ENCODE measurements at regions not wholly inside any gene's neighbourhood (a gene's known extent, or its start where the extent isn't known, plus 50 kb on each side); places are given as distances from the start of the nearest gene placed in this dataset.

DNA sequence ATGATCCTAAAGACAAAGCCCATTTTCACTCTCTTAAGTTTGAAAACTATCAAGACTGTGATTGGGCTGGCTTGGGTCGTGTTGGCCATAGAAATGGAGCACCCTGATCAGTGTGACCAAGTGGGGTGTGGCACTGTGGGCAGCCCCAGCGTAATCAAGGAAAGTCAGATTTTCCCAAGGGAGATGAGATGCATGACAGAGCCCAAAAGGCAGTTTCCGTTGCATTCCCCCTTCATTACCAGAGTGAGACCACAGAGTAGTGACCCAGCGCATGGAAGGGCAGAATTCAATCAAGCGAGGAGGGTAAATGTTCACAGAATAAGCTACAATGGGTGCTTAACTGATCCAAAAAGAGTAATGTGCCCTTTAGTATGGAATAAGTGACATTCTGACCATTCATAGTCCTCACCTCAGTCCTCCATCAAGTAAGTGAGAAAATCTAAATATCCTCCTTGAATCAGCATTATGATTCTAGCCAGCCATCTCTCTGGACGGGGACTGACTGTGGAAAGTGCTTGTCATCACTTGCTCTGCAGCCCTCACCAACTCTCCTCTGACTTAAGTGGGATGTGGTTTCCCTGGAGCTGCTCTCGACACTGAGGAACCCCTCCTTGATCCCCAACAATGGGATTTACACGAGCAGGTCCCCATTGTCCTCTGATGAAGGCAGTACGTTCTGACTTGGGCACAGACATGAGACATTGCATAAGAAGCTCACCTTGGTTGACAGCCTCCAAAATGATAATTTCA, 430.5 kb downstream of the OCA2 start:
- no peak overlapping the region for H3K4me3 Mint-ChIP-seq
- H3K9me3 Mint-ChIP-seq, result peaks cover 32% of the 10 kb centered on the region
- intact Hi-C loops (cut with micrococcal nuclease), result no loop called here

DNA sequence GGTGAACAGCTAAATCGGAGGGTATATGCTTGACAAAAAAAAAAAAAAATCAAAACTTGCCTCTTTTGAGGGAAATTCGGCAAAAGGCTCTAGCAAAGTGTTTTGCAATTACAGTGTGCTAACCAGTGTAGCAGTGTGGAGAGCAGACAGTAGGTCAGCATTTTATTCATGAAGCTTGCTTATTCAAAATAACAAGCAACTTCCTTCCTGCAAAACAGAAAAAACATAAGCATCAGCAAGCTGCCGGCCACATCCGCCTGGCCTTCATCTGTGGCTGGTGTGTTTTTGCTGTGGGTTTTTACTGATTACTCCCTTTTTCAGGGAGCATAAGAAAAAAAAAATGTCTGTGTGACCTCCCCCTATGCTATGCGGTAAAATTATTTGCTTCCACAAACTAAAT, 434.1 kb downstream of the OCA2 start:
- intact Hi-C loops (cut with micrococcal nuclease), result no loop called here
- H3K36me3 Mint-ChIP-seq (ENCODE audit: low read depth), result no peaks in the 10 kb centered on the region
- DNase-seq (ENCODE audit: low spot score), result no peak
- H3K27ac Mint-ChIP-seq, result no peak overlapping the region
- no peak overlapping the region for H3K4me3 Mint-ChIP-seq
- peaks cover 8% of the 10 kb centered on the region for H3K9me3 Mint-ChIP-seq
- H3K27me3 Mint-ChIP-seq (ENCODE audit: insufficient read depth), result no peaks in the 10 kb centered on the region
- H3K4me1 Mint-ChIP-seq (ENCODE audit: low read depth), result no peaks in the 10 kb centered on the region

More for the DNA sequence above, 430.5 kb downstream of the OCA2 start:
- Mint-ChIP-seq H3K27ac (no peak overlapping the region), H3K36me3 (ENCODE audit: low read depth) (no peaks in the 10 kb centered on the region), H3K4me1 (ENCODE audit: low read depth) (no peaks in the 10 kb centered on the region), H3K27me3 (ENCODE audit: insufficient read depth) (no peaks in the 10 kb centered on the region)
- no peak for DNase-seq (ENCODE audit: low spot score)

DNA sequence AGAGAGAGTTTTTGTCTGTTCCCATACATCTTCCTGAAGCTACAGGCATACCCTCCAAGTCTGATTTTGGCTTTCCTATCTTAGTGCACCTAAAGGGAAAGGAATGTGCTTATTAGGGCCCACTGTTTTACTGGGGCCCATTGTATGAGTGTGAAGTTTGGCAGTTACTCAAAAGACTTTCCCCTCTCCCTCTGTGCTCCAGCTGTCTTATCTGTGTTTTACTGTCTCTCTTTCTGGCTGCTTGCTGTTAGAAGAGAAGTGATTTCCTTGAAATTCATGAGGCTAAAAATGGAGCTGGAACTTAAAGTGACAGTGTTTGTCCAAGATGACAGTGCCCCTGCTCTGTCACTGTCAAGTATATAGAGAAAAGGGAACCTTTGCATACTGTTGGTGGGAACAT, 436.2 kb downstream of the OCA2 start:
- intact Hi-C loops (cut with micrococcal nuclease), result no loop called here
- Mint-ChIP-seq H3K4me1 (ENCODE audit: low read depth) (no peaks in the 10 kb centered on the region), H3K9me3 (peaks cover 11% of the 10 kb centered on the region), H3K27me3 (ENCODE audit: insufficient read depth) (no peaks in the 10 kb centered on the region), H3K4me3 (no peak overlapping the region), H3K36me3 (ENCODE audit: low read depth) (no peaks in the 10 kb centered on the region), H3K27ac (no peak overlapping the region)
- DNase-seq (ENCODE audit: low spot score), result no peak

DNA sequence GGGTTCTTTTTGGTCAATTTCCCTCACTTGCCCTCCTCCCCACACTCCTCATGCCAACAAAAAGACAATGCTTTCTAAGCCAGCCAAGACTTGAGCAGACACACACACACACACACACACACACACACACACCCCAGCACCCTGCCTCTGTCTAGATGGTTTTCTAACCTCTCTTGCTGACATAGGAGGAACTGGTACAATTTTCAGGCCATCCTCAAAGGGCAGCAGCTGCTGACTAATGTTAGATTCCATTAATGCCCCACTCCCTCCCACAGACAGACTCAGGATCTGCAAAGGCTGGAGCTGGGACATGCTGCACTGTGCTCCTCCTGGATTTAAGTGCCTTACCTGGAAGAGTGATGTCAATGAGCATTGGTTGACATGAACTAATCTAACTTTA, 438.4 kb downstream of the OCA2 start:
- Mint-ChIP-seq H3K9me3 (peaks cover 23% of the 10 kb centered on the region), H3K4me1 (ENCODE audit: low read depth) (no peaks in the 10 kb centered on the region), H3K27ac (no peak overlapping the region), H3K27me3 (ENCODE audit: insufficient read depth) (no peaks in the 10 kb centered on the region), H3K36me3 (ENCODE audit: low read depth) (no peaks in the 10 kb centered on the region), H3K4me3 (no peak overlapping the region)
- no peak for DNase-seq (ENCODE audit: low spot score)
- intact Hi-C loops (cut with micrococcal nuclease), result no loop called here

DNA sequence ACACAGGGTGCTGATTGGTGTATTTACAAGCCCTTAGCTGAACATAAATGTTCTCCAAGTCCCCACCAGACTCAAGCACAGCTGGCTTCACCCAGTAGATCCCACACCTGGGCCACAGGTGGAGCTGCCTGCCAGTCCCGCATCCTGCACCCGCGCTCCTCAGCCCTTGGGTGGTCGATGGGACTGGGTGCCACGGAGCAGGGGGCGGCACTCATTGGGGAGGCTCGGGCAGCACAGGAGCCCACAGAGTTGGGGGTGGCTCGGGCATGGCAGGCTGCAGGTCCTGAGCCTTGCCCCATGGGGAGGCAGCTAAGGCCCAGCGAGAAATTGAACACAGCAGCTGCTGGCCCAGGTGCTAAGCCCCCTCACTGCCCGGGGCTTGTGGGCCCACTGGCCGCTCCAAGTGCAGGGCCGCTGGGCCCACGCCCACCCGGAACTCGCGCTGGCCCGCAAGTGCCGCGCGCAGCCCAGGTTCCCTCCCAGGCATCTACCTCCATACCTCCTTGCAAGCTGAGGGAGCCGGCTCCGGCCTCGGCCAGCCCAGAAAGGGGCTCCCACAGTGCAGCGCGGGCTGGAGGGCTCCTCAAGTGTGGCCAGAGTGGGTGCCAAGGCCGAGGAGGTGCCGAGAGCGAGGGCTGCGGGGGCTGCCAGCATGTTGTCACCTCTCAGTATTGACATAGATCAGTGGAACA, 442.7 kb downstream of the OCA2 start:
- no peaks in the 10 kb centered on the region for H3K27me3 Mint-ChIP-seq (ENCODE audit: insufficient read depth)
- no peak overlapping the region for H3K27ac Mint-ChIP-seq
- peaks cover 30% of the 10 kb centered on the region for H3K9me3 Mint-ChIP-seq
- no peaks in the 10 kb centered on the region for H3K36me3 Mint-ChIP-seq (ENCODE audit: low read depth)
- intact Hi-C loops (cut with micrococcal nuclease), result no loop called here
- H3K4me1 Mint-ChIP-seq (ENCODE audit: low read depth), result no peaks in the 10 kb centered on the region
- no peak for DNase-seq (ENCODE audit: low spot score)
- no peak overlapping the region for H3K4me3 Mint-ChIP-seq

DNA sequence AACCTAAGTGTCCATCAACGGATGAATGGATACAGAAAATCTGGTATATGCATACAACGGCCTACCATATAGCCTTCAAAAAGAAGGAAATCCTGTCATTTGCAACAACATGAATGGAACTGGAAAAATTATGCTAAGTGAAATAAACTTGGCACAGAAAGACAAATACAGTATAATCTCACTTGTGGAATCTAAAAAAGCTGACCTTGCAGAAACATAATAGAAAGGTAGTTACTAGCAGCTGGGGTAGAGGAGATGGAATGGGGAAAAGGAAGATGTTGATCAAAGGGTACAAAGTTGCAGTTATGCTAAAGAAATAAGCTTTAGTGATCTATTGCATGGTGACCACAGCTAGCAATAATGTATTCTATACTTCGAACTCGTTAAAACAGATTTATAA, 444.1 kb downstream of the OCA2 start:
- intact Hi-C loops (cut with micrococcal nuclease), result no loop called here
- no peak overlapping the region for H3K4me3 Mint-ChIP-seq
- H3K27ac Mint-ChIP-seq, result no peak overlapping the region
- H3K4me1 Mint-ChIP-seq (ENCODE audit: low read depth), result no peaks in the 10 kb centered on the region
- no peaks in the 10 kb centered on the region for H3K27me3 Mint-ChIP-seq (ENCODE audit: insufficient read depth)
- no peaks in the 10 kb centered on the region for H3K36me3 Mint-ChIP-seq (ENCODE audit: low read depth)
- no peak for DNase-seq (ENCODE audit: low spot score)
- H3K9me3 Mint-ChIP-seq, result peaks cover 35% of the 10 kb centered on the region

DNA sequence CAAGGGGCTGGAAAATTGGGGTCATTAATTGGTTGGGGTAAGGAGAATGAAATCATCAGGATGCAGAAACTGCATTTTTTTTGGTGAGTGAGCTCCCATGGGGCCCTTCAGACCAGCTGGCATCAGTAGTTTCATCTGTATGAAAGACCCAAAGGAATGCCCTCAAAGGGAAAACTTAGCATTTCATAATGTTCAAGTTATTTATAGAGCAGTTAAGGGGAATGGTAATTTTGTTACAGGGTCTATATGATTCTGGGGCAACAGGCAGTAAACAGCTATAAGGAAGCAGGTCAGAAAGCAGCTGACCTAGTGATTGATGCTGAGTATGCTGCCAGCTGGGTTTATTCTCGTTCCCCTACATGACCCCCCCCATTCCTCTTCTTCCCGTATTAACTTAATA, 448.9 kb downstream of the OCA2 start:
- Mint-ChIP-seq H3K27ac (no peak overlapping the region), H3K9me3 (peaks cover 20% of the 10 kb centered on the region), H3K4me1 (ENCODE audit: low read depth) (no peaks in the 10 kb centered on the region), H3K36me3 (ENCODE audit: low read depth) (no peaks in the 10 kb centered on the region), H3K4me3 (no peak overlapping the region), H3K27me3 (ENCODE audit: insufficient read depth) (no peaks in the 10 kb centered on the region)
- no peak for DNase-seq (ENCODE audit: low spot score)
- intact Hi-C loops (cut with micrococcal nuclease), result no loop called here

DNA sequence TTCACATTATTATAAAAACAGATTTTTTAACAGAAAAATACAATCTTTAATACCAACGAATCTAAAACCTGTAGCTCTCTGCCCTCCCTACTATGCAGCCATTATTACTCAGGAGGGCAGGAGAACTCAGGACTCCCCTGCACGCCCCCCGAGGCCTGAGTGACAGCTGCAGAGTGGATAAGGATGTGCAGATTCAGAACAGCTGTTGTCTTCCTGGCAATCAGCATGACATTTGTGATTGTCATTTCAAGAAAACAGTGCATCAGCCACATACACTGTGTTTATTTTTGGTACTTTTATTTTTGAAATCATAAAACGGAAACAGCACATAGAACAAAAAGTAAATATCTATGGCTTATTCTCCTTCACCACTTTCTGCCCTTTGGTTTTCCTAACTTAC, 450.8 kb downstream of the OCA2 start:
- intact Hi-C loops (cut with micrococcal nuclease), result no loop called here
- H3K27me3 Mint-ChIP-seq (ENCODE audit: insufficient read depth), result no peaks in the 10 kb centered on the region

DNA sequence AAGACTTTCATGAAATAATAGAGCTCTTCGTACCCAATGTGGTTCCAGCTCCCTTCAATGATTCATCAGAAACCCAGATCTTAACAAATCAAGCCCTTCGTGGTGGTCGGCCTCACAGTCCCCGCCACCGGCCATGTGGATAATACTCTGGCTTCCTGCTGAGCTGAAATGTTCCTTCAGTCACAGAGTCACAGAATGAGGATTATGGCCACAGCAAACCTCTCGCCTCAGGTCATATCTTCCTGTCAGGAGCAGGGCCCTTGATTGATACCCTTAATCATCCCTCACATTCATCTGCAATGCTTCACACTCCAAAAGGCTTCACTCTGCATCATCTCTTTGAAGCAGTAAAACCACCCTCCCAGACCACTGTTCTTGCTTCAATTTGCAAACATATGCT, 452.6 kb downstream of the OCA2 start:
- no peaks in the 10 kb centered on the region for H3K4me1 Mint-ChIP-seq (ENCODE audit: low read depth)
- no peak overlapping the region for H3K27ac Mint-ChIP-seq
- peaks cover 32% of the 10 kb centered on the region for H3K9me3 Mint-ChIP-seq
- no peaks in the 10 kb centered on the region for H3K36me3 Mint-ChIP-seq (ENCODE audit: low read depth)
- H3K27me3 Mint-ChIP-seq (ENCODE audit: insufficient read depth), result no peaks in the 10 kb centered on the region
- no peak for DNase-seq (ENCODE audit: low spot score)
- intact Hi-C loops (cut with micrococcal nuclease), result no loop called here
- H3K4me3 Mint-ChIP-seq, result no peak overlapping the region

More for the DNA sequence above, 450.8 kb downstream of the OCA2 start:
- Mint-ChIP-seq H3K27ac (no peak overlapping the region), H3K4me1 (ENCODE audit: low read depth) (no peaks in the 10 kb centered on the region), H3K36me3 (ENCODE audit: low read depth) (no peaks in the 10 kb centered on the region), H3K4me3 (no peak overlapping the region), H3K9me3 (peaks cover 20% of the 10 kb centered on the region)
- no peak for DNase-seq (ENCODE audit: low spot score)

DNA sequence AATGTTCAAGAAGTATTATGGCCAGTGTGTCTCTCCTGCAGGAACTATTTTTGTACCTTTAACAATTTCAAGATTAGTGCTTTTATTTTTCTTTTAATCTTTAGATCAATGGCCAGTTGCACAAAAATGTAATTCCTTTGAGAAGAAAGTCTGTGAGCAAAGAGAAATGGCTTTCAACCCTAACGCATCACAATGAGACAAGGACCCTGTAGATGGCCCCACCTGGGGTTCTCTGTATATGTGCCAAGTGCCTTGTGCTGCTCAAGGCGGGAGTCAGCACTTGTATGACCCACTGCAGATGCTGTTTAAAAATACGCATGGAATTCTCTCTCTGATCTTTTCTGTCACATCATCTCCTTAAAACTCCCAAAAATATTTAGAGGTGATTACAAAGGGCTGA, 453.4 kb downstream of the OCA2 start:
- peaks cover 31% of the 10 kb centered on the region for H3K9me3 Mint-ChIP-seq
- intact Hi-C loops (cut with micrococcal nuclease), result no loop called here
- no peaks in the 10 kb centered on the region for H3K27me3 Mint-ChIP-seq (ENCODE audit: insufficient read depth)
- H3K4me1 Mint-ChIP-seq (ENCODE audit: low read depth), result no peaks in the 10 kb centered on the region
- DNase-seq (ENCODE audit: low spot score), result no peak
- H3K36me3 Mint-ChIP-seq (ENCODE audit: low read depth), result no peaks in the 10 kb centered on the region
- no peak overlapping the region for H3K4me3 Mint-ChIP-seq
- H3K27ac Mint-ChIP-seq, result no peak overlapping the region

DNA sequence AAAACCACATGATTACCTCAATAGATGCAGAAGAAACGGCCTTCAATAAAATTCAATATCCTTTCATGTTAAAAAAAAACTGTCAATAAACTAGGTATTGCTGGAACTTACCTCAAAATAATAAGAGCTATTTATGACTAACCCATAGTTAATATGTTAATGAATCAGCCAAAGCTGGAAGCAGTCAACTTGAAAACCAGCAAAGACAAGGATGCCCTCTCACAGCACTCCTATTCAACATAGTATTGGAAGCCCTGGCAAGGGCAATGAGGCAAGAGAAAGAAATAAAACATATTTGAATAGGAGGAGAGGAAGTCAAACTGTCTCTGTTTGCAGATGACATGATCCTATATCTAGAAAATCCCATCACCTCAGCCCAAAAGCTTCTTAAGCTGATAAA, 456.1 kb downstream of the OCA2 start:
- H3K36me3 Mint-ChIP-seq (ENCODE audit: low read depth), result no peaks in the 10 kb centered on the region
- intact Hi-C loops (cut with micrococcal nuclease), result no loop called here
- H3K9me3 Mint-ChIP-seq, result peaks cover 44% of the 10 kb centered on the region
- H3K27ac Mint-ChIP-seq, result no peak overlapping the region
- no peak for DNase-seq (ENCODE audit: low spot score)
- H3K27me3 Mint-ChIP-seq (ENCODE audit: insufficient read depth), result no peaks in the 10 kb centered on the region
- no peaks in the 10 kb centered on the region for H3K4me1 Mint-ChIP-seq (ENCODE audit: low read depth)
- H3K4me3 Mint-ChIP-seq, result no peak overlapping the region

DNA sequence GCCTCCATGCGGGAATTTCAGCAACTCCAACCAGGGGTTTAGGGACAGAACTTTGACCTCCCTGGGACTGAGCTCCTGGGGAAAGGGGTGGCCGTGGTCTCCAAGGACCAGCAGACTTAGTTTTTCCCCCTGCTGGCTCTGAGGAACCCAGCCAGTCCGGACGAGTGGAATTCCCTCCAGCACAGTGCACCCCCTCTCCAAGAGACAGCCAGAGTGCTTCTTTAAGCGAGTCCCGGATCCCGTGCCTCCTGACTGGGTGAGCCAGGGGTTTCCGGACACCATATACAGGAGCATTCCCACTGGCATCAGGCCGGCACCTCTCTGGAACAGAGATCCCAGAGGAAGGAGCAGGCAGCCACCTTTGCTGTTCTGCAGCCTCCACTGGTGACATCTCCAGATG, 459.5 kb downstream of the OCA2 start:
- intact Hi-C loops (cut with micrococcal nuclease), result no loop called here
- Mint-ChIP-seq H3K9me3 (peaks cover 48% of the 10 kb centered on the region), H3K4me1 (ENCODE audit: low read depth) (no peaks in the 10 kb centered on the region), H3K4me3 (no peak overlapping the region), H3K27me3 (ENCODE audit: insufficient read depth) (no peaks in the 10 kb centered on the region), H3K36me3 (ENCODE audit: low read depth) (no peaks in the 10 kb centered on the region), H3K27ac (no peak overlapping the region)
- no peak for DNase-seq (ENCODE audit: low spot score)

DNA sequence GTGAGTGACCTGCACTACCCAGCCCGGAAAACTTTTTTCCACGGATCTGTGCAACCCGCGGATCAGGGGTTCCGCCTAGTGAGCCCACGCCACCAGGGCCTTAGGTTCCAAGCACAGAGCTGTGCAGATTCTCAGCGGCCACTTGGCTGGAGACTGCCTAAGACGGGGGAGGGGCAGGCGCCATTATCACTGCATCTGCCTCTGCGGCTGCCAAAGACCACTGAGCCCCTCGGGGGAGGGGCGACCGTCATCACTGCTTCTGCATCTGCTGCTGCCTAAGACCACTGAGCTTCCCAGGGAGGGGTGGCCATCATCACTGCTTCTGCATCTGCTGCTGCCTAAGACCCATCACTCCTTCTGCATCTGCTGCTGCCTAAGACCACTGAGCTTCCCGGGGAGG, 460.2 kb downstream of the OCA2 start:
- no peaks in the 10 kb centered on the region for H3K27me3 Mint-ChIP-seq (ENCODE audit: insufficient read depth)
- H3K4me3 Mint-ChIP-seq, result no peak overlapping the region
- DNase-seq (ENCODE audit: low spot score), result no peak
- H3K27ac Mint-ChIP-seq, result no peak overlapping the region
- no peaks in the 10 kb centered on the region for H3K4me1 Mint-ChIP-seq (ENCODE audit: low read depth)
- peaks cover 50% of the 10 kb centered on the region for H3K9me3 Mint-ChIP-seq
- H3K36me3 Mint-ChIP-seq (ENCODE audit: low read depth), result no peaks in the 10 kb centered on the region
- intact Hi-C loops (cut with micrococcal nuclease), result no loop called here

Measured in activated T-helper 1 cell treated with anti-CD3 and anti-CD28 coated beads, Interleukin-12 subunit alpha, Interleukin-12 subunit beta, Interleukin-2, Interleukin-4 antibody, amounts not matched to agents 30 ng/mL and 10 ng/mL and 1 ng/mL, durations not matched to agents 14 hours and 24 hours and 36 hours (primary cell).